IPS-18a (cell line): ENCODE measurements at regions not wholly inside any gene's neighbourhood (a gene's known extent, or its start where the extent isn't known, plus 50 kb on each side); places are given as distances from the start of the nearest gene placed in this dataset.

Experiments
- H3K27ac ChIP-seq: one replicate; pipeline ENCODE4 v1.5.1; 2013; ENCODE audit warnings: low read length
- H3K27me3 ChIP-seq: one replicate; pipeline ENCODE4 v1.6.1; 2013; ENCODE audit warnings: mild to moderate bottlenecking, low read length; ENCODE audit not compliant: control insufficient read depth, insufficient read depth
- H3K36me3 ChIP-seq: one replicate; pipeline ENCODE4 v1.6.1; 2013; ENCODE audit warnings: low read depth, low read length; ENCODE audit not compliant: control insufficient read depth
- H3K4me1 ChIP-seq: one replicate; pipeline ENCODE4 v1.6.1; 2013; ENCODE audit warnings: low read depth, low read length; ENCODE audit not compliant: control insufficient read depth
- H3K4me3 ChIP-seq: one replicate; pipeline ENCODE4 v1.5.1; 2013; ENCODE audit warnings: low read length
- H3K9ac ChIP-seq: one replicate; pipeline ENCODE4 v1.6.1; 2013; ENCODE audit warnings: mild to moderate bottlenecking, low read length, moderate library complexity
- H3K9me3 ChIP-seq: one replicate; pipeline ENCODE4 v1.6.1; 2013; ENCODE audit warnings: low read depth, low read length; ENCODE audit not compliant: control insufficient read depth

- Histone ChIP-seq H3K27ac (no peak overlapping the region), H3K4me3 (no peak overlapping the region), H3K9ac (no peak overlapping the region), H3K27me3 (no peaks in the 10 kb centered on the region), H3K4me1 (no peaks in the 10 kb centered on the region), H3K36me3 (no peaks in the 10 kb centered on the region), H3K9me3 (no peaks in the 10 kb centered on the region)
Observed at GRCh38 chr4:23290656-23291055, 597.9 kb downstream of the GBA3 start.

DNA sequence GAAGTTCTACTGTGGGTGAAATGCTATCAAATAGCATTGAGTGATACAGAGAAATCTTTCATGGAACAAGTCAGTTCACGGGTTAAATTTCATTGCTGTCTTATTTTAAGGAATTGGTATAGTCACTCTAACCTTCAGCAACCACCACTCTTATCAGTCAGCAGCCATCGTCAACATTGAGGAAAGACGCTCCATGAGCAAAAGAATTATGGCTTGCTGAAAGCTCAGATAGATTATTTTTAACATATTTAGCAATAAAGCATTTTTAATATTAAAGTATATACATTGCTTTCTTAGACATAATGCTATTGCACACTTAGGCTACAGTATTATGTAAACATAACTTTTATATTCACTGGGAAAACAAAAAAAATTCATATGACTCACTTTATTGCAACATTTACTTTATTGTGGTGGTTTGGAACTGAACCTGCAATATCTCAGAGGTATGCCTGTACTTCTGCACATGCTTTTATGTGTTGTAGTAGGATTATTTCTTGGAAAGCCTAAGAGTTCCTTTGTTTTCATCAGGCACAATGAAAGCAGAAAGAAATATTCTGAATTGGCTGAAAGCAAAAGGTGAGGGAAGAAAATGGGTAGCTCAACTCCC lies 586.7 kb downstream of the GBA3 start:
- Histone ChIP-seq H3K9ac (no peak overlapping the region), H3K4me1 (no peaks in the 10 kb centered on the region), H3K27ac (no peak overlapping the region), H3K36me3 (no peaks in the 10 kb centered on the region), H3K9me3 (no peaks in the 10 kb centered on the region), H3K4me3 (no peak overlapping the region), H3K27me3 (no peaks in the 10 kb centered on the region)

DNA sequence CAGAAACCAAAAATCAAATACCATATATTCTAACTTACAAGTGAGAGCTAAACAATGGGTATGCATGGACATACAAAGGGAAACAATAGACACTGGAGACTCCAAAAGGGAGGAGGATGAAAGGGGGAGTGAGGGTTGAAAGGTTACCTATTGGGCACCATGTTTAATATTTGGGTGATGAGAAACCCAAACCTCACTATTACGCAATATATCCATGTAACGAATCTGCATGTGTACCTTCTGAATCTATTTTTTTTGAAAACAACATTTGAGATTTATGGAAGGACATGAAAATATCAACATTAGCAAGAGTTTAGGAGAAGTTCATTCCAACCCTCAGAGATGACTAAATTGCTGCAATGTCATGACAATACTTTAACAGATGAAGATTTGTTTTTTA lies 586.1 kb downstream of the GBA3 start:
- Histone ChIP-seq H3K36me3 (no peaks in the 10 kb centered on the region), H3K9ac (no peak overlapping the region), H3K27ac (no peak overlapping the region), H3K4me3 (no peak overlapping the region), H3K9me3 (no peaks in the 10 kb centered on the region), H3K4me1 (no peaks in the 10 kb centered on the region), H3K27me3 (no peaks in the 10 kb centered on the region)

DNA sequence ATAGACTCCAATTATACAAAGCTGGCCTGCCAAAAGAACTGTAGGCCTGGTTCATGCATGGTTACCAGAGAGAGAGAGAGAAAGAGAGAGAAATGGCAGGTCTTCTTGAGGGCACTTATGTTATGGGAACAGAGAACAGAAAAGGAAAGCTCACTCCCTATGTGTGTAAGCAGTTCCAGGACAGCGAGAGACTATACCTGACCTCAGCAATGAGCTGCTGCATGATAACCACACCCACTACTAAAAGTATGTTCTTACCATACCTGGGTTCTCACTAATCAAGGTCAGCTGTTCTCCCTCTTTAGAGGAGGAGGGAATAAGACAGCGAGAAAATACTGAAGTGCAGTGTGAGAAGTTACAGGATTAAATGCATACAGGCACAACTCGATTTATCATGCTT lies 583.3 kb downstream of the GBA3 start:
- Histone ChIP-seq H3K9me3 (no peaks in the 10 kb centered on the region), H3K27ac (no peak overlapping the region), H3K4me1 (no peaks in the 10 kb centered on the region), H3K27me3 (no peaks in the 10 kb centered on the region), H3K4me3 (no peak overlapping the region), H3K9ac (no peak overlapping the region), H3K36me3 (no peaks in the 10 kb centered on the region)

DNA sequence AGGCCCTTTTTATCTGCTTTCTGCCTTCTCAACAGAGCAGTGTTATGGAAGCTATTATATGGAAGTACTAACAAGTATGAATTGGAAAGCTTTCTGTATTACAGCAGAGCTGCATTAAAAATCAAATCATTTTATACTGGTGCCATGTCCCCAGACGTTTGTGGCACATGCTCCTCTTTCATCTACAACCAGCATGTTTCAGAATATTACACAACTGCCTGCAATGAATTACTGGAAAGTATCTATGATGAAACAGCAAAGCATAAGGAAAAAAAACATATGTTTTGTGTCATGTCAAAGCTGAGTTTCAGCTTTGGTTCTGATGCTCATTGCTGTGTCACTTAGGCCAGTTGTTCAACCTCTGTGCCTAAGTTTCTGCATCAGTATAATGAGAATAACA lies 576.8 kb downstream of the GBA3 start:
- Histone ChIP-seq H3K9ac (no peak overlapping the region), H3K36me3 (no peaks in the 10 kb centered on the region), H3K4me3 (no peak overlapping the region), H3K9me3 (no peaks in the 10 kb centered on the region), H3K27ac (no peak overlapping the region), H3K4me1 (peaks cover 5% of the 10 kb centered on the region), H3K27me3 (no peaks in the 10 kb centered on the region)

GRCh38 chr4:23268072-23268771 lies 575.5 kb downstream of the GBA3 start:
- Histone ChIP-seq H3K27me3 (no peaks in the 10 kb centered on the region), H3K9me3 (no peaks in the 10 kb centered on the region), H3K9ac (no peak overlapping the region), H3K36me3 (no peaks in the 10 kb centered on the region), H3K4me3 (no peak overlapping the region), H3K4me1 (peaks cover 5% of the 10 kb centered on the region), H3K27ac (no peak overlapping the region)

DNA sequence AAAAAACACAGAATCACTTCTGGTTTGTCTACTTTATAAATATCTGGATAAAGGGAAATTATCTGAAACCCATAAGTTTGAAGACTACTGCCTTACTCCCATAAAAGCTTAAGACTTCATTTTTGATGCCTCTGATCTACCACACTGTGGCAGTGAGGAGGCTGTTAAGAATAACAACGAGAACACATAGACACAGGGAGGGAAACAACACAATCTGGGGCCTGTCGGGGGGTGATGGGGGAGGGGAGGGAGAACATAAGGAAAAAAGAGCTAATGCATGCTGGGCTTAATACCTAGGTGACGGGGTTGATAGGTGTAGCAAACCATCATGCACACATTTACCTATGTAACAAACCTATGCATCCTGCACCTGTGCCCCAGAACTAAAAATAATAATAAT lies 573.7 kb downstream of the GBA3 start:
- H3K9me3 ChIP-seq, result no peaks in the 10 kb centered on the region
- H3K9ac ChIP-seq, result no peak overlapping the region
- peaks cover 5% of the 10 kb centered on the region for H3K4me1 ChIP-seq
- no peak overlapping the region for H3K27ac ChIP-seq
- H3K27me3 ChIP-seq, result no peaks in the 10 kb centered on the region
- H3K4me3 ChIP-seq, result no peak overlapping the region
- no peaks in the 10 kb centered on the region for H3K36me3 ChIP-seq

DNA sequence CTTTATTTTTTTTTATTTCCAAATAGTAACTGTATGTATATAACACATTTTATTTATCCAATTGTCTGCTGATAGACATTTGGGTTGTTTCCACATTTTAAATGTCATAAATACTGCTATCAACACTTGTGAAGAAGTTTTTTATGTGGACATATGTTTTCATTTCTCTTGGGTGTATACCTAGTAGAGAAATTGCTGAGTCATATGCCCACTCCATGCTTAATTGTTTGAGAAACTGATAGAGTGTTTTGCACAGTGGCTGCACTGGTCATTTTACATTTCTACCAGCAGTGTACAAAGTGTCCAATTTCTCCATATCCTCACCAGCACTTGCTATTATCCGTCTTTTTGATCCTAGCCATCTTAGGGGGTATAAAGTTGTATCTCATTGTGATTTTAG lies 567.8 kb downstream of the GBA3 start:
- Histone ChIP-seq H3K9ac (no peak overlapping the region), H3K4me1 (no peaks in the 10 kb centered on the region), H3K9me3 (no peaks in the 10 kb centered on the region), H3K27me3 (no peaks in the 10 kb centered on the region), H3K4me3 (no peak overlapping the region), H3K27ac (no peak overlapping the region), H3K36me3 (no peaks in the 10 kb centered on the region)

DNA sequence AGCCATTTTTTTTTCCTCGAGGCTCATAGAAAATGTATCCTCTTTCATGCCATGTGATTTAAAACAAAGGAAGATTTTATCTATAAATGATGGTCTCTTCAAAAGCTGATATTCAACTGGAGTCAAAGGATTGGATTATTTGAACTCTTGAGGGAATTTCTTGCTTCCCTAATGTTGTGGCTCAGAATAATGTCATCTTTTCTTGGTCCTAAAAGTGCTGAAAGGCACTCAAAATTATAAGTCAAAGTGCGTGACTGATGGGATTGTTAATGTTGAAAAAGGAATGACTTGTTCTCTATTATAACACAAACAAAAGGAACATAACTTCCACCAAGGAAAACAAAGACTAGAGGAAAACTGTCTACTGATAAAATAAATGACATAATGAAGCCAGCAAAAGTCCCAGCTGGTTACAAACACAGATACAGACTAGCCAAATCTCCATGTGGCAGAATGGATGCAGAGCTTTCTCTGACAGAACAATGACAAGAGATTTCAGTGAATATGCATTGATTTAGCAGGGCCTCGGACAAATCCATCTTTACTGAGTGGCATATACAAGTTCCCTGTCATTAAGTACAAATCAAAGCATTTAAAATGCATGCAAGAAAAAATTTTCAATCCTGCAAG lies 552.6 kb downstream of the GBA3 start:
- Histone ChIP-seq H3K4me1 (no peaks in the 10 kb centered on the region), H3K4me3 (no peak overlapping the region), H3K27me3 (no peaks in the 10 kb centered on the region), H3K9me3 (no peaks in the 10 kb centered on the region), H3K36me3 (no peaks in the 10 kb centered on the region), H3K9ac (no peak overlapping the region), H3K27ac (no peak overlapping the region)

GRCh38 chr4:23242962-23243361 lies 550.2 kb downstream of the GBA3 start:
- Histone ChIP-seq H3K4me1 (no peaks in the 10 kb centered on the region), H3K4me3 (no peak overlapping the region), H3K27me3 (no peaks in the 10 kb centered on the region), H3K9me3 (no peaks in the 10 kb centered on the region), H3K9ac (no peak overlapping the region), H3K27ac (no peak overlapping the region), H3K36me3 (no peaks in the 10 kb centered on the region)

DNA sequence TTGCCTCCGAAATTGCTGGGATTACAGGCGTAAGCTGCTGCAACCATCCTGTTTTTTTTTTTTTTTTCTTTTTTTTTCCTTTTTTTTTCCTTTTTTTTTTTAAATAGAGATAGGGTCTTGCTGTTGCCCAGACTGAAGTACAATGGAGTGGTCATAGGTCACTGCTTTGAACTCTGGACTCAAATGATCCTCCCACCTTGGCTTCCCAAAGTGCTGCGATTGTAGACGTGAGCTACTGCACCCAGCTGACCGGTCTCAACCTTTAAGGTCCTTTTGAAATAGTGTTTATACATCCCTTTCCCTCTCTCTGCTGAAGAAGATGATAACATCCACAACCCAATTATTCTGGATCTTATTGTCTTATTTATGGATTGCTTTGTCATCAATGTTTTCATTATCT lies 548.7 kb downstream of the GBA3 start:
- H3K9ac ChIP-seq, result no peak overlapping the region

GRCh38 chr4:23238848-23239247 lies 546.1 kb downstream of the GBA3 start:
- H3K4me1 ChIP-seq, result peaks cover 26% of the 10 kb centered on the region
- no peak overlapping the region for H3K9ac ChIP-seq
- no peak overlapping the region for H3K27ac ChIP-seq
- H3K27me3 ChIP-seq, result no peaks in the 10 kb centered on the region
- no peaks in the 10 kb centered on the region for H3K9me3 ChIP-seq
- H3K4me3 ChIP-seq, result no peak overlapping the region
- no peaks in the 10 kb centered on the region for H3K36me3 ChIP-seq

More for the DNA sequence above, 548.7 kb downstream of the GBA3 start:
- Histone ChIP-seq H3K9me3 (no peaks in the 10 kb centered on the region), H3K27ac (no peak overlapping the region), H3K4me1 (peaks cover under 1% of the 10 kb centered on the region), H3K27me3 (no peaks in the 10 kb centered on the region), H3K4me3 (no peak overlapping the region), H3K36me3 (no peaks in the 10 kb centered on the region)
